Peyer's patch (tissue), 4 donors: ENCODE measurements at regions not wholly inside any gene's neighbourhood (a gene's known extent, or its start where the extent isn't known, plus 50 kb on each side); places are given as distances from the start of the nearest gene placed in this dataset.
A peak's percentile ranks its signal among the peaks of the same experiment; 100 is the strongest.

Experiments
- DNase-seq, 3 donors: peaks; one replicate each; pipeline ENCODE4 v3.0.0-alpha.2; 2017 to 2019
- H3K27ac ChIP-seq, 4 donors: fragments of 200-600 bp; sonication (generic); one replicate each; pipeline ENCODE4 v1.5.1; 2016 to 2019
- H3K27me3 ChIP-seq, 2 donors: fragments of 200-600 bp; sonication (generic); one replicate each; pipeline ENCODE4 v1.5.1; 2019
- H3K36me3 ChIP-seq, 3 donors: fragments of 200-600 bp; sonication (generic); one replicate each; pipeline ENCODE4 v1.5.1; 2016 to 2019
- H3K4me1 ChIP-seq, 4 donors: fragments of 200-600 bp; sonication (generic); one replicate each; pipeline ENCODE4 v1.5.1; 2016 to 2019
- H3K4me3 ChIP-seq, 4 donors: fragments of 200-600 bp; sonication (generic); 1 replicate in 3 of 4; 2 replicates in 1 of 4; pipeline ENCODE4 v1.5.1; 2016 to 2019; ENCODE audit warnings: mild to moderate bottlenecking in 1 of 4
- H3K9me3 ChIP-seq, 4 donors: fragments of 200-600 bp; sonication (generic); one replicate each; pipeline ENCODE4 v1.5.1; 2016 to 2019; ENCODE audit warnings: mild to moderate bottlenecking in 1 of 4
- CTCF ChIP-seq, 6 experiments: fragments of 450-650 bp in 4 of 6; fragments of 200-600 bp in 2 of 6; sonication (generic) in 1 of 6; IDR thresholded peaks; one replicate each; pipeline ENCODE4 v1.5.1; 2017 to 2019; ENCODE audit warnings: antibody characterized with exemption in 6 of 6, mild to moderate bottlenecking in 3 of 6, moderate library complexity in 1 of 6
- POLR2A ChIP-seq, 2 donors: fragments of 450-650 bp; IDR thresholded peaks; one replicate each; pipeline ENCODE4 v1.5.1; 2017; ENCODE audit warnings: antibody characterized with exemption in 2 of 2, mild to moderate bottlenecking in 2 of 2, moderate library complexity in 2 of 2

GRCh38 chr1:59029411-59030167 is 245.7 kb upstream of the JUN start:
- TF ChIP-seq CTCF (IDR thresholded peaks at IDR 0.05), result no peak
- no peak for TF ChIP-seq POLR2A (IDR thresholded peaks at IDR 0.05)
- no peaks in the 10 kb centered on the region for H3K9me3 ChIP-seq
- peak overlapping the region in 1 of 4 donors; percentile 64 for H3K27ac ChIP-seq
- no peak overlapping the region for H3K4me3 ChIP-seq
- H3K27me3 ChIP-seq, result no peaks in the 10 kb centered on the region
- no peaks in the 10 kb centered on the region for H3K36me3 ChIP-seq
- no peak for DNase-seq
- H3K4me1 ChIP-seq, result peaks cover 0 to 19% (median 8%) of the 10 kb centered on the region in 4 donors

- TF ChIP-seq CTCF (IDR thresholded peaks at IDR 0.05) (no peak), POLR2A (IDR thresholded peaks at IDR 0.05) (no peak)
- H3K4me3 ChIP-seq, result no peak overlapping the region
- H3K36me3 ChIP-seq, result no peaks in the 10 kb centered on the region
- no peak for DNase-seq
- H3K27ac ChIP-seq, result no peak overlapping the region
- H3K9me3 ChIP-seq, result no peaks in the 10 kb centered on the region
- H3K4me1 ChIP-seq, result peaks cover 0 to 10% (median under 1%) of the 10 kb centered on the region in 4 donors
- no peaks in the 10 kb centered on the region for H3K27me3 ChIP-seq
Observed at GRCh38 chr1:59032228-59032627, 248.4 kb upstream of the JUN start.

GRCh38 chr1:59033761-59034160 is 249.9 kb upstream of the JUN start:
- Histone ChIP-seq H3K27ac (no peak overlapping the region), H3K4me1 (no peaks in the 10 kb centered on the region), H3K36me3 (no peaks in the 10 kb centered on the region), H3K4me3 (no peak overlapping the region), H3K27me3 (no peaks in the 10 kb centered on the region), H3K9me3 (no peaks in the 10 kb centered on the region)
- no peak for TF ChIP-seq POLR2A (IDR thresholded peaks at IDR 0.05)
- no peak for TF ChIP-seq CTCF (IDR thresholded peaks at IDR 0.05)
- no peak for DNase-seq

GRCh38 chr1:59034925-59035324 is 251.1 kb upstream of the JUN start:
- Histone ChIP-seq H3K27me3 (no peaks in the 10 kb centered on the region), H3K27ac (no peak overlapping the region), H3K9me3 (no peaks in the 10 kb centered on the region), H3K36me3 (no peaks in the 10 kb centered on the region), H3K4me3 (no peak overlapping the region), H3K4me1 (no peaks in the 10 kb centered on the region)
- TF ChIP-seq CTCF (IDR thresholded peaks at IDR 0.05) (no peak), POLR2A (IDR thresholded peaks at IDR 0.05) (no peak)
- no peak for DNase-seq

GRCh38 chr1:59039551-59039950 is 255.7 kb upstream of the JUN start:
- Histone ChIP-seq H3K4me1 (peaks cover 0 to 17% (median 2%) of the 10 kb centered on the region in 4 donors), H3K9me3 (no peaks in the 10 kb centered on the region), H3K4me3 (no peak overlapping the region), H3K36me3 (no peaks in the 10 kb centered on the region), H3K27me3 (no peaks in the 10 kb centered on the region), H3K27ac (no peak overlapping the region)
- no peak for DNase-seq
- TF ChIP-seq POLR2A (IDR thresholded peaks at IDR 0.05) (no peak), CTCF (IDR thresholded peaks at IDR 0.05) (no peak)
